K562 (cell line): ENCODE measurements at regions not wholly inside any gene's neighbourhood (a gene's known extent, or its start where the extent isn't known, plus 50 kb on each side); places are given as distances from the start of the nearest gene placed in this dataset.

Source experiments
- ATAC-seq: fragments of 200-7000 bp; cut with Tn5 transposase; 3 replicates; pipeline ENCODE4 v1.9.1; 2020; ENCODE audit warnings: moderate library complexity
- BruUV-seq: library from RNA; stranded (reverse); fragments of 400-500 nt; replicated peaks from 2 replicates; lab custom pipeline; 2021; lab: Mats Ljungman, UMichigan
- CTCF ChIA-PET: fragments of 300-600 bp; formaldehyde crosslinking; extraction: SDS; loops from one replicate; lab custom pipeline; 2021; ENCODE audit warnings: low intra/inter-chr PET ratio; lab: Yijun Ruan, JAX
- POLR2A ChIA-PET: fragments of 300-600, 350-650 bp; sonication (Branson Sonifier 250); formaldehyde crosslinking; extraction: SDS; loops from one replicate; lab custom pipeline; 2021; ENCODE audit warnings: antibody characterized with exemption, inconsistent platforms; lab: Yijun Ruan, JAX
- DNase-seq, 4 experiments: peaks; one replicate each; pipeline versions ENCODE4 v3.0.0 to v3.0.0-alpha.2; 2011 to 2018; ENCODE audit warnings: low spot score in 3 of 4, mixed read lengths in 3 of 4; ENCODE audit errors: extremely low read depth in 1 of 4
- FAIRE-seq: peaks from 2 replicates; lab custom pipeline; 2011; peaks lifted over from hg19 to GRCh38; lab: Jason Lieb, UNC
- H2AFZ ChIP-seq: 2 replicates; pipeline ENCODE4 v1.6.0; 2011; ENCODE audit warnings: low read depth, low read length, control low read depth, inconsistent platforms
- H3K27ac ChIP-seq: fragments of 200-600 bp; 3 replicates; pipeline ENCODE4 v1.8.0; 2011; ENCODE audit warnings: low read depth, mild to moderate bottlenecking, control low read depth, inconsistent platforms, low read length, moderate library complexity, mixed read lengths; ENCODE audit errors: extremely low read depth
- H3K27me3 ChIP-seq, 2 experiments: fragments of 300-600 bp in 1 of 2; 2 replicates in 1 of 2; 3 replicates in 1 of 2; pipeline versions ENCODE4 v1.6.0 to v1.8.0; 2011; ENCODE audit warnings: inconsistent platforms in 2 of 2, low read length in 2 of 2, mild to moderate bottlenecking in 1 of 2, mixed read lengths in 1 of 2, moderate library complexity in 1 of 2; ENCODE audit not compliant: control insufficient read depth in 2 of 2, insufficient read depth in 2 of 2
- H3K36me3 ChIP-seq: fragments of 300-600 bp; 3 replicates; pipeline ENCODE4 v1.8.0; 2011; ENCODE audit warnings: mild to moderate bottlenecking, low read length, inconsistent platforms; ENCODE audit not compliant: control insufficient read depth, insufficient read depth
- H3K4me1 ChIP-seq, 2 experiments: fragments of 200-600 bp in 1 of 2; replicated peaks in 1 of 2; 2 replicates in 1 of 2; 3 replicates in 1 of 2; pipeline versions ENCODE4 v1.5.1 to v1.8.0; 2011; ENCODE audit warnings: inconsistent platforms in 2 of 2, low read length in 2 of 2, mild to moderate bottlenecking in 1 of 2, mixed read lengths in 1 of 2, moderate library complexity in 1 of 2; ENCODE audit not compliant: control insufficient read depth in 2 of 2, insufficient read depth in 2 of 2
- H3K4me2 ChIP-seq: 2 replicates; pipeline ENCODE4 v1.6.1; 2011; ENCODE audit warnings: low read length, control low read depth, inconsistent platforms, mixed read lengths; ENCODE audit not compliant: insufficient read depth
- H3K4me3 ChIP-seq: fragments of 200-600 bp; sonication (generic), shearing (Covaris generic); 2 replicates; pipeline ENCODE4 v1.5.1; 2016; ENCODE audit warnings: control low read depth, inconsistent platforms
- H3K79me2 ChIP-seq: fragments of 200-600 bp; 3 replicates; pipeline ENCODE4 v1.8.0; 2011; ENCODE audit warnings: low read length, inconsistent platforms; ENCODE audit not compliant: control insufficient read depth, insufficient read depth
- H3K9ac ChIP-seq, 2 experiments: 2 replicates each; pipeline versions ENCODE4 v1.6.0 to v1.6.1; 2011; ENCODE audit warnings: low read depth in 2 of 2, low read length in 2 of 2, control low read depth in 1 of 2, inconsistent platforms in 1 of 2, mild to moderate bottlenecking in 1 of 2, mixed read lengths in 1 of 2; ENCODE audit not compliant: insufficient read depth in 1 of 2
- H3K9me1 ChIP-seq: one replicate; pipeline ENCODE4 v1.6.0; 2011; ENCODE audit warnings: inconsistent platforms, mild to moderate bottlenecking, low read length, moderate library complexity; ENCODE audit not compliant: control insufficient read depth, insufficient read depth
- H3K9me3 ChIP-seq: replicated peaks from 2 replicates; pipeline ENCODE4 v1.5.1; 2011; ENCODE audit warnings: low read depth, low read length, inconsistent platforms; ENCODE audit not compliant: control insufficient read depth, insufficient read depth
- H4K20me1 ChIP-seq: replicated peaks from 2 replicates; pipeline ENCODE4 v1.6.1; 2011; ENCODE audit warnings: low read length, inconsistent platforms, mixed read lengths; ENCODE audit not compliant: control insufficient read depth, insufficient read depth
- CHD2 ChIP-seq: IDR thresholded peaks from 2 replicates; pipeline ENCODE4 v1.6.1; 2011; ENCODE audit warnings: low read depth, low read length
- FOXJ3 ChIP-seq: sonication (generic); formaldehyde crosslinking; IDR thresholded peaks from 2 replicates; pipeline ENCODE4 v1.4.0; 2020; ENCODE audit warnings: mild to moderate bottlenecking, missing genetic modification reagents
- HNRNPL ChIP-seq: fragments of 200-400 bp; formaldehyde crosslinking; IDR thresholded peaks from 2 replicates; pipeline ENCODE4 v1.6.1; 2017; ENCODE audit warnings: low read depth, mild to moderate bottlenecking, low read length
- HSF4 ChIP-seq: fragments of 250-450 bp; sonication (Bioruptor Pico); IDR thresholded peaks from 2 replicates; pipeline ENCODE4 v2.1.2; 2022; ENCODE audit warnings: mild to moderate bottlenecking, moderate library complexity, borderline replicate concordance
- LEF1 ChIP-seq: fragments of 450-650 bp; IDR thresholded peaks from 2 replicates; pipeline ENCODE4 v1.6.1; 2016; ENCODE audit warnings: mild to moderate bottlenecking
- MIER1 ChIP-seq: fragments of 450-650 bp; IDR thresholded peaks from 2 replicates; pipeline ENCODE4 v1.6.1; 2016; ENCODE audit warnings: antibody characterized with exemption, mild to moderate bottlenecking, low read depth
- SAP30 ChIP-seq: fragments of 200-600 bp; sonication (generic); IDR thresholded peaks from 2 replicates; pipeline ENCODE4 v1.6.1; 2012; ENCODE audit warnings: borderline replicate concordance, low read depth, mild to moderate bottlenecking, moderate library complexity, low read length, control low read depth, inconsistent platforms; ENCODE audit not compliant: insufficient read depth, poor library complexity, severe bottlenecking
- SLC30A9 ChIP-seq: fragments of 250-450 bp; sonication (Bioruptor Pico); IDR thresholded peaks from 2 replicates; pipeline ENCODE4 v1.8.0; 2022; ENCODE audit warnings: mild to moderate bottlenecking, moderate library complexity
- SMAD4 ChIP-seq: fragments of 250-450 bp; sonication (Bioruptor Pico); conservative IDR thresholded peaks from 2 replicates; pipeline ENCODE4 v1.8.0; 2021; ENCODE audit warnings: inconsistent platforms, mild to moderate bottlenecking, moderate library complexity
- TAF9B ChIP-seq: fragments of 450-650 bp; IDR thresholded peaks from 2 replicates; pipeline ENCODE4 v1.6.1; 2018; ENCODE audit warnings: mild to moderate bottlenecking; ENCODE audit not compliant: partially characterized antibody
- ZC3H11A ChIP-seq: IDR thresholded peaks from 2 replicates; pipeline ENCODE4 v1.6.1; 2012; ENCODE audit warnings: low read depth, low read length, improper control_type of control experiment
- ZNF41 ChIP-seq: fragments of 250-450 bp; sonication (Bioruptor Pico); conservative IDR thresholded peaks from 2 replicates; pipeline ENCODE4 v1.4.0; 2020; ENCODE audit warnings: mild to moderate bottlenecking
- ZNF444 ChIP-seq: fragments of 250-450 bp; sonication (Bioruptor Pico); IDR thresholded peaks from 2 replicates; pipeline ENCODE4 v1.4.0; 2020; ENCODE audit warnings: mild to moderate bottlenecking, moderate library complexity
- ZNF780A ChIP-seq: fragments of 250-450 bp; sonication (Bioruptor Pico); IDR thresholded peaks from 2 replicates; pipeline ENCODE4 v1.5.0; 2021; ENCODE audit warnings: mild to moderate bottlenecking
- WGBS: fragments of 100-300 bp; shearing (Covaris generic); methylation state at CpG from one replicate; pipeline ENCODE4 v1.1.6; 2016; ENCODE audit warnings: low coverage, mixed read lengths; ENCODE audit not compliant: insufficient coverage; ENCODE audit errors: missing lambda C conversion rate; 5-methylcytosine and 5-hydroxymethylcytosine counted together
- in situ Hi-C: fragments of 300-500 bp; cut with MboI; formaldehyde crosslinking; loops from 4 replicates; pipeline ENCODE4 v1.15.0; 2018; ENCODE audit warnings: inconsistent platforms, mixed read lengths
- intact Hi-C: fragments of 100-400 bp; cut with micrococcal nuclease; formaldehyde crosslinking; loops from 2 replicates; pipeline ENCODE4 v1.14.2; 2022
- TF ChIP-seq, protein P1 (sequence below): fragments of 200-800 bp; sonication (Bioruptor generic); IDR thresholded peaks from 2 replicates; pipeline ENCODE4 v1.6.1; 2016; ENCODE audit warnings: missing genetic modification characterization, missing compliant biosample characterization
- TF ChIP-seq, protein P2 (sequence below): sonication (generic); formaldehyde crosslinking; IDR thresholded peaks from 2 replicates; pipeline ENCODE4 v1.8.1; 2023; ENCODE audit warnings: mild to moderate bottlenecking, missing genetic modification reagents

DNA sequence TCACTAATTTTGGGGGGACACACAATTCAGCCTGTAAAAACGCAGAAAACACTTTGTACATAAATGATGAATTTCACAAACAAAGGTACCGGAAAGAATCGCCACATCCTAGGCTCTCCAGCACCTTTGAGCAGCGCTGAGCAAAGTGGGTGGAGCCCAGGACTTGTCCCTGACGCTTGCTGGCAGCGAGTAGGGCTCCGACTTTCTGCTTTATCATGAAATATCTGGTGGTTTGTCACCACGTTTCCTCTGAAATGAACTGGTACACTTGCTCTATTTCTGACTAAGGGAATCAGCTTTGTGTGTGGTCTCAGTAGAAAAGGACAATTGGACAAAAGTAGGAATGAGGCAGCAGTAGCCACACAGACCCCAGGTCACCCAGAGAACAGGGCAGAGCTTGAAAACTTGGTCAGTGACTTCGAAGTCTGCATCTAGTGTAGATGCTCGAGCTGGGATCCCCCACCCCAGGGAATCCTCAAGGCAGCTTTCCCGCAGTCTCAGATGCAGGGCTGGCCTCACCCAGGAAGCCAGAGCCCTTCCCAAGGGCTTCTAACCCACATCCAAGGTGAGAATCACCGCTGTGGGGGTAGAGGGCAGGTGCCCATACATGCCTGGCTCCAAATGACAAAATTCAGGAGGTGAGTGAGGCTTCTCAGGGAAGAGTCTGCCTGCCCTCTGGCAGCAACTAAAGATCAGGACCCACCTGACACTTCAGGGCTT, 85.3 kb upstream of the SOX1 start:
- H3K27ac ChIP-seq: no peak overlapping the region
- BruUV-seq: no TSS peak
- no peak for FAIRE-seq
- H3K4me2 ChIP-seq: no peak overlapping the region
- H3K4me1 ChIP-seq: no peaks in the 10 kb centered on the region
- ATAC-seq: no peak
- H3K4me3 ChIP-seq: no peak overlapping the region
- H4K20me1 ChIP-seq: no peaks in the 10 kb centered on the region; the same call in 1 of the 2 replicates
- DNase-seq: no peak
- H3K79me2 ChIP-seq: no peaks in the 10 kb centered on the region
- TF ChIP-seq ZNF444 (CRISPR knock-in tag) (no peak), MIER1 (no peak), SLC30A9 (no peak), HNRNPL (no peak), FOXJ3 (CRISPR knock-in tag) (no peak), TAF9B (no peak), ZNF780A (CRISPR knock-in tag) (no peak), HSF4 (CRISPR knock-in tag) (no peak), ZC3H11A (no peak), SAP30 (no peak), SMAD4 (CRISPR knock-in tag) (no peak), CHD2 (no peak), LEF1 (no peak), ZNF41 (no peak)
- TF ChIP-seq, protein P1, sequence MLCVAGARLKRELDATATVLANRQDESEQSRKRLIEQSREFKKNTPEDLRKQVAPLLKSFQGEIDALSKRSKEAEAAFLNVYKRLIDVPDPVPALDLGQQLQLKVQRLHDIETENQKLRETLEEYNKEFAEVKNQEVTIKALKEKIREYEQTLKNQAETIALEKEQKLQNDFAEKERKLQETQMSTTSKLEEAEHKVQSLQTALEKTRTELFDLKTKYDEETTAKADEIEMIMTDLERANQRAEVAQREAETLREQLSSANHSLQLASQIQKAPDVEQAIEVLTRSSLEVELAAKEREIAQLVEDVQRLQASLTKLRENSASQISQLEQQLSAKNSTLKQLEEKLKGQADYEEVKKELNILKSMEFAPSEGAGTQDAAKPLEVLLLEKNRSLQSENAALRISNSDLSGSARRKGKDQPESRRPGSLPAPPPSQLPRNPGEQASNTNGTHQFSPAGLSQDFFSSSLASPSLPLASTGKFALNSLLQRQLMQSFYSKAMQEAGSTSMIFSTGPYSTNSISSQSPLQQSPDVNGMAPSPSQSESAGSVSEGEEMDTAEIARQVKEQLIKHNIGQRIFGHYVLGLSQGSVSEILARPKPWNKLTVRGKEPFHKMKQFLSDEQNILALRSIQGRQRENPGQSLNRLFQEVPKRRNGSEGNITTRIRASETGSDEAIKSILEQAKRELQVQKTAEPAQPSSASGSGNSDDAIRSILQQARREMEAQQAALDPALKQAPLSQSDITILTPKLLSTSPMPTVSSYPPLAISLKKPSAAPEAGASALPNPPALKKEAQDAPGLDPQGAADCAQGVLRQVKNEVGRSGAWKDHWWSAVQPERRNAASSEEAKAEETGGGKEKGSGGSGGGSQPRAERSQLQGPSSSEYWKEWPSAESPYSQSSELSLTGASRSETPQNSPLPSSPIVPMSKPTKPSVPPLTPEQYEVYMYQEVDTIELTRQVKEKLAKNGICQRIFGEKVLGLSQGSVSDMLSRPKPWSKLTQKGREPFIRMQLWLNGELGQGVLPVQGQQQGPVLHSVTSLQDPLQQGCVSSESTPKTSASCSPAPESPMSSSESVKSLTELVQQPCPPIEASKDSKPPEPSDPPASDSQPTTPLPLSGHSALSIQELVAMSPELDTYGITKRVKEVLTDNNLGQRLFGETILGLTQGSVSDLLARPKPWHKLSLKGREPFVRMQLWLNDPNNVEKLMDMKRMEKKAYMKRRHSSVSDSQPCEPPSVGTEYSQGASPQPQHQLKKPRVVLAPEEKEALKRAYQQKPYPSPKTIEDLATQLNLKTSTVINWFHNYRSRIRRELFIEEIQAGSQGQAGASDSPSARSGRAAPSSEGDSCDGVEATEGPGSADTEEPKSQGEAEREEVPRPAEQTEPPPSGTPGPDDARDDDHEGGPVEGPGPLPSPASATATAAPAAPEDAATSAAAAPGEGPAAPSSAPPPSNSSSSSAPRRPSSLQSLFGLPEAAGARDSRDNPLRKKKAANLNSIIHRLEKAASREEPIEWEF (CRISPR knock-in tag): no peak
- TF ChIP-seq, protein P2, sequence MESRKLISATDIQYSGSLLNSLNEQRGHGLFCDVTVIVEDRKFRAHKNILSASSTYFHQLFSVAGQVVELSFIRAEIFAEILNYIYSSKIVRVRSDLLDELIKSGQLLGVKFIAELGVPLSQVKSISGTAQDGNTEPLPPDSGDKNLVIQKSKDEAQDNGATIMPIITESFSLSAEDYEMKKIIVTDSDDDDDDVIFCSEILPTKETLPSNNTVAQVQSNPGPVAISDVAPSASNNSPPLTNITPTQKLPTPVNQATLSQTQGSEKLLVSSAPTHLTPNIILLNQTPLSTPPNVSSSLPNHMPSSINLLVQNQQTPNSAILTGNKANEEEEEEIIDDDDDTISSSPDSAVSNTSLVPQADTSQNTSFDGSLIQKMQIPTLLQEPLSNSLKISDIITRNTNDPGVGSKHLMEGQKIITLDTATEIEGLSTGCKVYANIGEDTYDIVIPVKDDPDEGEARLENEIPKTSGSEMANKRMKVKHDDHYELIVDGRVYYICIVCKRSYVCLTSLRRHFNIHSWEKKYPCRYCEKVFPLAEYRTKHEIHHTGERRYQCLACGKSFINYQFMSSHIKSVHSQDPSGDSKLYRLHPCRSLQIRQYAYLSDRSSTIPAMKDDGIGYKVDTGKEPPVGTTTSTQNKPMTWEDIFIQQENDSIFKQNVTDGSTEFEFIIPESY (CRISPR knock-in tag): no peak
- ChIA-PET CTCF (no interaction called here), POLR2A (no interaction called here)
- 3% methylated on average over 11 of the region's 12 CpGs for WGBS
- in situ Hi-C loops: no loop called here
- no peaks in the 10 kb centered on the region for H3K9me3 ChIP-seq
- H2AFZ ChIP-seq: no peak overlapping the region
- intact Hi-C loops: loop anchor here (5.0 kb wide), 1 partner anchor 464 kb away; no protein-coding TSS in a partner anchor
- H3K27me3 ChIP-seq: peaks cover 0 to 7% of the 10 kb centered on the region in 2 experiments; a peak in 1 of 5 replicates
- H3K9ac ChIP-seq: no peak overlapping the region
- no peaks in the 10 kb centered on the region for H3K9me1 ChIP-seq
- no peaks in the 10 kb centered on the region for H3K36me3 ChIP-seq
